Panc1 (cell line): ENCODE measurements at regions not wholly inside any gene's neighbourhood (a gene's known extent, or its start where the extent isn't known, plus 50 kb on each side); places are given as distances from the start of the nearest gene placed in this dataset.

Source experiments
- ATAC-seq: fragments of 200-7000 bp; cut with Tn5 transposase; 2 replicates; pipeline ENCODE4 v1.9.1; 2020; ENCODE audit warnings: mild to moderate bottlenecking, moderate library complexity
- BruUV-seq: library from RNA; stranded (reverse); fragments of 400-500 nt; replicated peaks from 2 replicates; lab custom pipeline; 2021; lab: Mats Ljungman, UMichigan
- CTCF ChIA-PET: fragments of 300-600 bp; sonication (Branson Sonifier 250); formaldehyde crosslinking; loops from one replicate; lab custom pipeline; 2022; ENCODE audit warnings: antibody characterized with exemption; lab: Charles Lee
- POLR2A ChIA-PET: fragments of 300-600 bp; sonication (Branson Sonifier 250); formaldehyde crosslinking; loops from one replicate; lab custom pipeline; 2022; ENCODE audit warnings: antibody characterized with exemption; lab: Charles Lee
- DNase-seq: peaks from one replicate; pipeline ENCODE4 v3.0.0-alpha.2; 2010; ENCODE audit warnings: low read depth, low spot score
- H3K27ac ChIP-seq: 2 replicates; pipeline ENCODE4 v1.5.1; 2011; ENCODE audit warnings: mild to moderate bottlenecking, low read length, inconsistent platforms
- H3K27me3 ChIP-seq: fragments of 200-500 bp; sonication (Bioruptor generic); 2 replicates; pipeline ENCODE4 v1.6.0; 2014; ENCODE audit warnings: low read length, inconsistent platforms; ENCODE audit not compliant: control insufficient read depth, insufficient read depth
- H3K36me3 ChIP-seq: fragments of 200-500 bp; sonication (Bioruptor generic); 2 replicates; pipeline ENCODE4 v1.5.1; 2014; ENCODE audit warnings: inconsistent platforms, mild to moderate bottlenecking, low read length, moderate library complexity; ENCODE audit not compliant: control insufficient read depth, insufficient read depth
- H3K4me1 ChIP-seq: 2 replicates; pipeline ENCODE4 v1.5.1; 2011; ENCODE audit warnings: inconsistent platforms, mild to moderate bottlenecking, low read length, moderate library complexity; ENCODE audit not compliant: control insufficient read depth, insufficient read depth
- H3K4me3 ChIP-seq, 2 experiments: 2 replicates each; pipeline ENCODE4 v1.5.1; 2011 to 2012; ENCODE audit warnings: low read depth in 2 of 2, low read length in 2 of 2, mild to moderate bottlenecking in 2 of 2, inconsistent platforms in 1 of 2, moderate library complexity in 1 of 2
- H3K9me3 ChIP-seq: fragments of 200-500 bp; sonication (Bioruptor generic); 2 replicates; pipeline ENCODE4 v1.5.1; 2014; ENCODE audit warnings: low read depth, mild to moderate bottlenecking, inconsistent platforms, low read length, moderate library complexity; ENCODE audit not compliant: control insufficient read depth, insufficient read depth
- CTCF ChIP-seq: fragments of 450-650 bp; IDR thresholded peaks from 2 replicates; pipeline ENCODE4 v1.5.1; 2017; ENCODE audit warnings: mild to moderate bottlenecking
- POLR2AphosphoS5 ChIP-seq: IDR thresholded peaks from 2 replicates; pipeline ENCODE4 v1.6.1; 2012; ENCODE audit warnings: mild to moderate bottlenecking, low read depth, low read length, moderate library complexity
- REST ChIP-seq, 2 experiments: IDR thresholded peaks; 2 replicates each; pipeline ENCODE4 v1.6.1; 2011 to 2012; ENCODE audit warnings: low read depth in 2 of 2, control low read depth in 1 of 2, low read length in 1 of 2, mild to moderate bottlenecking in 1 of 2, moderate library complexity in 1 of 2; ENCODE audit not compliant: insufficient read depth in 1 of 2
- SIN3A ChIP-seq: IDR thresholded peaks from 2 replicates; pipeline ENCODE4 v1.6.1; 2012; ENCODE audit warnings: low read depth, mild to moderate bottlenecking, low read length, moderate library complexity, borderline replicate concordance; ENCODE audit not compliant: insufficient read depth
- TCF7L2 ChIP-seq: IDR thresholded peaks from 2 replicates; pipeline ENCODE4 v1.6.1; 2011; ENCODE audit warnings: mild to moderate bottlenecking, low read depth, low read length, inconsistent platforms
- in situ Hi-C: cut with HindIII; loops from 2 replicates; pipeline ENCODE4 v1.10.0; 2016; ENCODE audit warnings: low sequenced_read_pairs, low pct_unique_long_range_greater_than_20kb
- intact Hi-C: fragments of 100-400 bp; cut with micrococcal nuclease; formaldehyde crosslinking; loops from one replicate; pipeline ENCODE4 v1.10.0; 2022; ENCODE audit not compliant: unreplicated experiment

- H3K9me3 ChIP-seq, result peaks cover 2% of the 10 kb centered on the region; the same call in 1 of the 2 replicates
- no peak for ATAC-seq
- H3K36me3 ChIP-seq, result no peaks in the 10 kb centered on the region
- H3K4me3 ChIP-seq, result no peak overlapping the region
- intact Hi-C loops, result no loop called here
- ChIA-PET POLR2A (no interaction called here), CTCF (no interaction called here)
- H3K27ac ChIP-seq, result no peak overlapping the region
- TF ChIP-seq REST (IDR thresholded peaks at IDR 0.05; ENCODE audit: insufficient read depth in 1 of 2, low read depth in 2 of 2, low read length in 1 of 2) (no peak), POLR2AphosphoS5 (no peak), SIN3A (no peak), CTCF (no peak), TCF7L2 (no peak)
- no peak for DNase-seq
- H3K4me1 ChIP-seq, result no peaks in the 10 kb centered on the region
- BruUV-seq, result no TSS peak
- no peaks in the 10 kb centered on the region for H3K27me3 ChIP-seq
- in situ Hi-C loops, result no loop called here
Observed at GRCh38 chr12:33672836-33673577, 233.4 kb upstream of the SYT10 start.

- intact Hi-C loops, result no loop called here
- TF ChIP-seq SIN3A (no peak), TCF7L2 (no peak), POLR2AphosphoS5 (no peak), CTCF (no peak), REST (IDR thresholded peaks at IDR 0.05; ENCODE audit: insufficient read depth in 1 of 2, low read depth in 2 of 2, low read length in 1 of 2) (no peak)
- in situ Hi-C loops, result no loop called here
- DNase-seq, result no peak
- CTCF ChIA-PET, result no interaction called here
- Histone ChIP-seq H3K27me3 (no peaks in the 10 kb centered on the region), H3K4me1 (no peaks in the 10 kb centered on the region), H3K9me3 (no peaks in the 10 kb centered on the region), H3K4me3 (no peak overlapping the region), H3K36me3 (no peaks in the 10 kb centered on the region), H3K27ac (no peak overlapping the region)
- no peak for ATAC-seq
- POLR2A ChIA-PET, result no interaction called here
- BruUV-seq, result no TSS peak
Observed at GRCh38 chr12:33676866-33677265, 237.2 kb upstream of the SYT10 start.
